HG03442 (cell line): ENCODE measurements at regions not wholly inside any gene's neighbourhood (a gene's known extent, or its start where the extent isn't known, plus 50 kb on each side); places are given as distances from the start of the nearest gene placed in this dataset.
A peak's percentile ranks its signal among the peaks of the same experiment; 100 is the strongest.
"Not testable (repeated sequence)": the region's sequence is repeated elsewhere in the genome, so short reads cannot be mapped to it uniquely, and the experiment has no call there.

Experiments used
- ATAC-seq: cut with Tn5 transposase; IDR thresholded peaks from one replicate; pipeline ENCODE4 v1.9.1; 2021; ENCODE audit warnings: mild to moderate bottlenecking, moderate library complexity; ENCODE audit not compliant: unreplicated experiment

- ATAC-seq = no peak
Observed at GRCh38 chr10:125554753-125555152, 128.2 kb downstream of the TEX36 start.

GRCh38 chr10:125554016-125554703 is 128.8 kb downstream of the TEX36 start:
- ATAC-seq = no peak

- no peak for ATAC-seq
Observed at GRCh38 chr10:125553091-125553490, 129.9 kb downstream of the TEX36 start.

GRCh38 chr10:125551247-125551646 is 131.7 kb downstream of the TEX36 start:
- ATAC-seq = no peak

- no peak for ATAC-seq
Observed at GRCh38 chr10:125550362-125550761, 132.6 kb downstream of the TEX36 start.

GRCh38 chr10:125549653-125550052 is 133.3 kb downstream of the TEX36 start:
- no peak for ATAC-seq

DNA sequence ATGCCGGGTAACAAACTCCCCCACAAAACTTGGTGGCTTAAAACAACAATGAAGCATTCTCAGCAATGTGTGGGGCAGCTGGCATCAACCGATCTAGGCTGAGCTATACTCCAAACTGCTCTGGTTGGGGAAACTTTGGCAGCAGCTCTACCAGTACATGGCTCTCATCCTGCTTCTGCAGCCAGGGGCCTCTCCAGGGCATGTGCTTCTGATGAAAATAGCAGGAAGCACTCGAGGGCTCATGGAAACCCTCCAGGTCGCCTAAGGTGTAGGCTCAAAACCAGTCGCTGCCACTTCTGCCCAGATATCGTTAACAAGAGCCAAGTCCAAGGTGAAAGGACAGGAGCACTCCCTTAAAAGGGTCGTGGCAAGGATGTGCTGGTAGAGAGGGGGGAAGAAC is 134.1 kb downstream of the TEX36 start:
- no peak for ATAC-seq

GRCh38 chr10:125548356-125548755 is 134.6 kb downstream of the TEX36 start:
- ATAC-seq = no peak

- ATAC-seq = no peak
Observed at GRCh38 chr10:125547010-125547650, 135.8 kb downstream of the TEX36 start.

- ATAC-seq = no peak
Observed at GRCh38 chr10:125543796-125544195, 139.2 kb downstream of the TEX36 start.

DNA sequence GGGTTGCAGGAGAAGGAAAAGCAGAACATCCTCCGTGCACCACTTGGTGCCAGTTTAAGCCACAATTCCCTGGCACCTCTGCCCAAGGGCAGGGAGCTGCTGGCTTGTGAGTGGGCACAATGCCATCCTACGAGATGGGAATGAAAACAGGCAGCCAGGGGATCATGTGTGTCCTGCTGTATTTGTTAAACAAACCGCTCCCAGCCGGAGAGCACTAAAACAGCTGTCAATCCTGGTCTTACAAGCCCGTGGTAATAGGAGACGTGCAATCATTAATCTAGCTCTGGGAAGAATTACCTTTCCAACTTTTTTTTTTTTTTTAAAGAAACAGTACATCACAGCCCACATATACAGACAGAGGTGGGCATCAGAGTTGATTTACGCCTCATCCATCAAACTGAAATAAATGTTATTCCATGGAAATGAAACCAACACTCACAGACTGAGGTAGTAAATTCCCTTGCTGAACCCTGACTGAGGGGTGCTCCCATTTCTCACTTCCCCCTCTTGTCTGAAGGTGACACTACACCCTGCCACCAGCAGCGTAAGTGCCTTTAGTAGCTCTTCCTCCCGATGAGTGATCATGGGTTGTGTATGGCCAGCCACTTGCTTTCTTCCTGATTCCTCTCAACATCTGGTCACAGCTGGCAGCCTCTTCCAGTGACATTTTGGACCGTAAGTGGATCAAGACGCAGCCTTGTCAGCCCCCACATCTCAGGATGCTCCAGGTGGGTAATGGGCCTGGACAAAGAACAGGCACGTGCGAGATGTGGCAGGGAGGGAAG is 143.8 kb downstream of the TEX36 start:
- no peak for ATAC-seq

DNA sequence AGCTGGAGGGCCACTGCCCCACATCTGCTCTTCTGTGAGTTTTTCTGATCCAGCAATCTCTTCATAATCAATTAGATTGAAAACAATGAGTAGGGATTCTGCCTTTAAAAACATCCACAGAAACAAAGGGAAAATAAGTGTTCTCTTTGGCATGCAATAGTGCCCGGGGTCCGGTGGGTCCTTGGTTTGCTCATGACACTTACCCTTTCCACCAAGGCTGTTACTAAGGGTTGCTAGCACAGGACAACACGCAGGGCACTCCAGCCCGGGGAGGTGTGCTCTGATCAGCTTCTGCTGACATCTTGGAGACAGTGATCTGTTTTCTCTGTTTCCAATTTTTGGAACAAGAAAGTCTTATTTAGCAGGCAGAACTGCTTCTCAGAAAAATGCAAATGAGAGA is 146.7 kb downstream of the TEX36 start:
- no peak for ATAC-seq

- no peak for ATAC-seq
Observed at GRCh38 chr10:125535559-125535958, 147.4 kb downstream of the TEX36 start.

- no peak for ATAC-seq
Observed at GRCh38 chr10:125534515-125534914, 148.4 kb downstream of the TEX36 start.

DNA sequence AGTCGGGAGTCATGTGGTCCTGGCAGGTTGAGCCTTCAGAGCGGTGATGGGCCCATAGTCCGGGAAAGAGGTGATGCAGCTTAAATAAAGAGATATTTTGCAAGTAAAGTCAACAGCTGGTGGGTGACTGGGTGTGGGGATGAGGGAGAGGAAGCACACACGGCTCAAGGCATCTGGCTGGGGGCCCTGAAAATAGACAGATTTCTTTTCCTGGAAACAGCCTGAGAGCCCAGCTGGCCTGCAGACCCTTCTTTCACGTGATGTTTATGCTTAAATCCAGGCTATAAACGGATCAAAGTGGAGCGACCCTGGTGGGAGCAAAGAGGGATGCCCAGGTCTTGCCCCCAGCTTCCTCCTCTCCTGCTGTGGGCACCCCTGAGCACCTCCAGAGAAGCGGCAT is 149.1 kb downstream of the TEX36 start:
- no peak for ATAC-seq

- no peak for ATAC-seq
Observed at GRCh38 chr10:125531465-125531864, 151.5 kb downstream of the TEX36 start.

GRCh38 chr10:125523347-125523746 is 159.6 kb downstream of the TEX36 start:
- no peak for ATAC-seq

DNA sequence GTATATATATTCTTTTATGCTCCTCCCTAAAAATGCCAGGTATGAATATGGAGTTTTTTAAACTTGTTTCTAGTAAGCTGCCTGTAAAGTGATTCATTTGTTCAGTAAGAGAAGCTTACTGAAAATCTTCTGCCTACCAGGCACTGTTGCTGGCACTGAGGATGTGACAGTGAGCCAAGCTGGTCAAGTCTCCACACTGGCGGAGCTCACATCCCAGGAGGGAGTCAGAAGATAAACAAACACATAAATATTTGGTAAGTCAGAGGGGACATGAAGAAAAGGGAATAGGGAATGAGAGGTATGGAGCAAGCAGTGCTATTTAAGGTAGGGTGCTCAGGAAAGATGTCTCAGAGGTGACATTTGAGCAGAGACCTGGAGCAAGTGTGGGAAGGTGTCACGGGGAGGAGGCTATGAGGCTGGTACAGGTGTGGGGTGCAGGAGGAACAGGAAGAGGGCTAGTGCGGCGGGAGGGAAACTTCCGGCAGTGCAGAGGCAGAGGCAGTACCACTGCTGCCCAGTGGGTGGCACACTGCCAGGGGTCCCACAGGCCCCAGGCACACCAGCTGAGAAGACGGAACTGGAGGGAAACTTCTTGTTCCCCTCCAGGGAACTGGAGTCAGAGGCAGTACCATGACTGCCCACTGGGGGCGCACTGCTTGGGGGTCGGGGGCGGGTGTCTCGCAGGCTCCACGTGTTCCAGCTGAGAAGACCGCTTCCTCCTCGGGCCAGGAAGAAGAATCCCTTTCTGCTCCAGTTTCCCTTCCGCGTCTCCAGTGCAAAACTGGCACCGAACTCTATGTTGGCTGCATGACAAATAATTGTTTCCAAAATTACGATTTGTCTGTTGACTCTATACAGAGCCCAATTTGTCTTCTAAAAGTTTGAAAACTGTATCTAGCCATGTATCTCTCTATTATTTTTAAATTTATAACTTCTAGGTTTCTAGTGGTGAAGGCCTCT is 161.0 kb downstream of the TEX36 start:
- peak; percentile 86 for ATAC-seq

GRCh38 chr10:125520968-125521367 is 162.0 kb downstream of the TEX36 start:
- no peak for ATAC-seq

- not testable (repeated sequence) for ATAC-seq
Observed at GRCh38 chr10:125518397-125518796, 164.6 kb downstream of the TEX36 start.

- ATAC-seq = no peak
Observed at GRCh38 chr10:125515571-125515970, 167.4 kb downstream of the TEX36 start.
